Adrenal gland (tissue), 9 donors: ENCODE measurements at regions not wholly inside any gene's neighbourhood (a gene's known extent, or its start where the extent isn't known, plus 50 kb on each side); places are given as distances from the start of the nearest gene placed in this dataset.

Experiments
- DNase-seq, 7 donors: peaks; one replicate each; pipeline ENCODE4 v3.0.0-alpha.2; 2019 to 2020
- H3K27ac ChIP-seq, 5 donors: fragments of 200-600 bp; sonication (generic) in 4 of 5; 1 replicate in 3 of 5; 2 replicates in 2 of 5; pipeline versions ENCODE4 v1.5.1 to v1.8.0; 2016 to 2020; ENCODE audit warnings: mild to moderate bottlenecking in 1 of 5
- H3K27me3 ChIP-seq: fragments of 200-600 bp; 2 replicates; pipeline ENCODE4 v1.8.0; 2021
- H3K36me3 ChIP-seq, 2 donors: fragments of 200-600 bp; replicated peaks in 1 of 2; 1 replicate in 1 of 2; 2 replicates in 1 of 2; pipeline versions ENCODE4 v1.5.1 to v1.8.0; 2018 to 2022
- H3K4me1 ChIP-seq, 2 donors: fragments of 200-600 bp; replicated peaks in 1 of 2; 1 replicate in 1 of 2; 2 replicates in 1 of 2; pipeline versions ENCODE4 v1.5.1 to v1.8.0; 2018 to 2021
- H3K4me3 ChIP-seq, 4 donors: fragments of 200-600 bp; sonication (generic) in 3 of 4; one replicate each; pipeline ENCODE4 v1.5.1; 2016 to 2018
- H3K9me3 ChIP-seq, 3 donors: fragments of 200-600 bp; sonication (generic) in 1 of 3; replicated peaks in 1 of 3; 1 replicate in 2 of 3; 2 replicates in 1 of 3; pipeline versions ENCODE4 v1.5.1 to v1.8.0; 2016 to 2021
- CTCF ChIP-seq, 6 experiments: fragments of 450-650 bp in 4 of 6; fragments of 200-600 bp in 2 of 6; sonication (generic) in 1 of 6; IDR thresholded peaks; 1 replicate in 5 of 6; 2 replicates in 1 of 6; pipeline versions ENCODE4 v1.5.1 to v1.8.0; 2016 to 2021; ENCODE audit warnings: antibody characterized with exemption in 6 of 6, mild to moderate bottlenecking in 2 of 6, moderate library complexity in 1 of 6
- POLR2A ChIP-seq, 2 donors: fragments of 450-650 bp; IDR thresholded peaks; one replicate each; pipeline ENCODE4 v1.6.1; 2017; ENCODE audit warnings: antibody characterized with exemption in 2 of 2, mild to moderate bottlenecking in 2 of 2, moderate library complexity in 1 of 2
- WGBS, 4 donors: extraction: QIAGEN DNeasy Blood & Tissue Kit in 2 of 4; methylation state at CpG; one replicate each; pipeline versions ENCODE4 v1.1.5 to v1.1.7; 2013 to 2017; 5-methylcytosine and 5-hydroxymethylcytosine counted together
- intact Hi-C, 2 donors: fragments of 100-400 bp; cut with DNase I; formaldehyde crosslinking; loops; one replicate each; pipeline versions ENCODE4 v1.14.1 to v1.15.0; 2022 to 2023
- donor health status: healthy with polysubstance abuse.
- donor health status: Bipolar disorder and iron deficiency.
- donor health status: DM: yes; HTN: yes; CAD: no.
- donor health status: DM: no; HTN: no; CAD: no.
- donor health status: DM: no; HTN: no; CAD: no.

- DNase-seq = no peak
- 74 to 82% (median 77%) methylated on average over 3 of the region's 3 CpGs for WGBS, 4 donors
- Histone ChIP-seq H3K4me3 (no peak overlapping the region), H3K36me3 (no peaks in the 10 kb centered on the region), H3K9me3 (no peaks in the 10 kb centered on the region), H3K27ac (no peak overlapping the region), H3K4me1 (no peaks in the 10 kb centered on the region), H3K27me3 (no peaks in the 10 kb centered on the region)
- intact Hi-C loops = no loop called here
- TF ChIP-seq CTCF (IDR thresholded peaks at IDR 0.05) = no peak
- TF ChIP-seq POLR2A (IDR thresholded peaks at IDR 0.05) = no peak
These were observed 701.3 kb downstream of the EDEM1 start for GRCh38 chr3:5888851-5889250.

- 69 to 84% (median 78%) methylated on average over 3 of the region's 3 CpGs for WGBS, 4 donors
- no peak for DNase-seq
- Histone ChIP-seq H3K9me3 (no peaks in the 10 kb centered on the region), H3K27ac (no peak overlapping the region), H3K4me1 (no peaks in the 10 kb centered on the region), H3K4me3 (no peak overlapping the region), H3K36me3 (no peaks in the 10 kb centered on the region), H3K27me3 (no peaks in the 10 kb centered on the region)
- intact Hi-C loops = no loop called here
- TF ChIP-seq CTCF (IDR thresholded peaks at IDR 0.05) = no peak
- no peak for TF ChIP-seq POLR2A (IDR thresholded peaks at IDR 0.05)
These were observed 701.9 kb downstream of the EDEM1 start for GRCh38 chr3:5889374-5889773.

GRCh38 chr3:5891711-5892110, 704.2 kb downstream of the EDEM1 start:
- intact Hi-C loops = no loop called here
- TF ChIP-seq POLR2A (IDR thresholded peaks at IDR 0.05) (no peak), CTCF (IDR thresholded peaks at IDR 0.05) (no peak)
- no peaks in the 10 kb centered on the region for H3K36me3 ChIP-seq
- H3K9me3 ChIP-seq = no peaks in the 10 kb centered on the region
- no peak for DNase-seq
- 24 to 36% (median 35%) methylated on average over 4 of the region's 4 CpGs for WGBS, 4 donors
- no peak overlapping the region for H3K27ac ChIP-seq
- no peaks in the 10 kb centered on the region for H3K4me1 ChIP-seq
- H3K4me3 ChIP-seq = no peak overlapping the region
- H3K27me3 ChIP-seq = no peaks in the 10 kb centered on the region

GRCh38 chr3:5898106-5898505, 710.6 kb downstream of the EDEM1 start:
- intact Hi-C loops = no loop called here
- no peaks in the 10 kb centered on the region for H3K27me3 ChIP-seq
- H3K27ac ChIP-seq = no peak overlapping the region
- no peaks in the 10 kb centered on the region for H3K4me1 ChIP-seq
- H3K36me3 ChIP-seq = no peaks in the 10 kb centered on the region
- no peaks in the 10 kb centered on the region for H3K9me3 ChIP-seq
- H3K4me3 ChIP-seq = no peak overlapping the region
- no peak for TF ChIP-seq POLR2A (IDR thresholded peaks at IDR 0.05)
- 46 to 68% (median 49%) methylated on average over 2 of the region's 2 CpGs for WGBS, 4 donors
- no peak for DNase-seq

- no peak for DNase-seq
- Histone ChIP-seq H3K27ac (no peak overlapping the region), H3K9me3 (no peaks in the 10 kb centered on the region), H3K4me1 (no peaks in the 10 kb centered on the region), H3K27me3 (no peaks in the 10 kb centered on the region), H3K4me3 (no peak overlapping the region), H3K36me3 (no peaks in the 10 kb centered on the region)
- WGBS, 4 donors = 59 to 62% (median 61%) methylated on average over 3 of the region's 3 CpGs
- TF ChIP-seq CTCF (IDR thresholded peaks at IDR 0.05) = no peak
- no peak for TF ChIP-seq POLR2A (IDR thresholded peaks at IDR 0.05)
- intact Hi-C loops = no loop called here
These were observed 711.7 kb downstream of the EDEM1 start for GRCh38 chr3:5899014-5899761.
